Skeletal muscle tissue (tissue), 3 donors: ENCODE measurements at regions not wholly inside any gene's neighbourhood (a gene's known extent, or its start where the extent isn't known, plus 50 kb on each side); places are given as distances from the start of the nearest gene placed in this dataset.
"Not testable (repeated sequence)": the region's sequence is repeated elsewhere in the genome, so short reads cannot be mapped to it uniquely, and the experiment has no call there.

ENCODE experiments used
- H3K27ac ChIP-seq: one replicate; pipeline ENCODE4 v1.7.0; 2013; ENCODE audit warnings: mild to moderate bottlenecking, low read depth, low read length, inconsistent platforms
- H3K27me3 ChIP-seq, 3 donors: one replicate each; pipeline ENCODE4 v1.7.0; 2013; ENCODE audit warnings: low read length in 3 of 3; ENCODE audit not compliant: control insufficient read depth in 3 of 3, insufficient read depth in 3 of 3
- H3K36me3 ChIP-seq, 3 donors: one replicate each; pipeline ENCODE4 v1.7.0; 2013; ENCODE audit warnings: low read length in 3 of 3; ENCODE audit not compliant: control insufficient read depth in 3 of 3, insufficient read depth in 3 of 3
- H3K4me1 ChIP-seq, 3 donors: one replicate each; pipeline ENCODE4 v1.7.0; 2013; ENCODE audit warnings: low read length in 3 of 3, mild to moderate bottlenecking in 3 of 3; ENCODE audit not compliant: control insufficient read depth in 3 of 3, insufficient read depth in 3 of 3
- H3K4me3 ChIP-seq, 3 donors: one replicate each; pipeline ENCODE4 v1.7.0; 2013; ENCODE audit warnings: low read length in 3 of 3
- H3K9ac ChIP-seq, 3 donors: one replicate each; pipeline ENCODE4 v1.7.0; 2013; ENCODE audit warnings: low read length in 3 of 3, mild to moderate bottlenecking in 3 of 3, moderate library complexity in 2 of 3, low read depth in 1 of 3
- H3K9me3 ChIP-seq, 3 donors: one replicate each; pipeline ENCODE4 v1.7.0; 2013; ENCODE audit warnings: low read length in 3 of 3; ENCODE audit not compliant: control insufficient read depth in 3 of 3
- donor health status: Osteomylitis.

DNA sequence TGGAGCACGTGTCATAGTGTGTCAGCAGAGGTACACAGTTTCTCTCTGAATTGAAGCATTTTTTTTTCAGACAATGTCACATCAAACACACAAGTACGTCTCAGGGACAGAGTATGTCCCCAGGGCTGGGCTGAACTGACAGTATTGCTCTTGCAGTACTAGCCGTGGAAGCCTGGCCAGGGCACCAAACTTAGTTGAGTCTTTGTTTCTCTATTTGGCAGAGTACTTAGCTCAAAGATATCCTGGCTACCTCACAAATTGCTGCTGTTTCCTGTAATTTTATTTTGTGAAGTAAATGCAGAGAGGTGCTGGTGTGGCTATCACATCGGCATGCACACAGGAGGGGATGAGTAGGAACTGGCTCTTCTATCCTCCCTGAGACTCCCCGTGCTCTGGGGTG lies 691.6 kb upstream of the HS6ST1 start:
- H3K9me3 ChIP-seq: no peaks in the 10 kb centered on the region
- H3K9ac ChIP-seq: no peak overlapping the region
- H3K27me3 ChIP-seq: peaks cover 0 to 3% (median 0%) of the 10 kb centered on the region in 3 donors
- H3K4me1 ChIP-seq: no peaks in the 10 kb centered on the region
- H3K4me3 ChIP-seq: no peak overlapping the region
- no peaks in the 10 kb centered on the region for H3K36me3 ChIP-seq
- H3K27ac ChIP-seq: no peak overlapping the region

DNA sequence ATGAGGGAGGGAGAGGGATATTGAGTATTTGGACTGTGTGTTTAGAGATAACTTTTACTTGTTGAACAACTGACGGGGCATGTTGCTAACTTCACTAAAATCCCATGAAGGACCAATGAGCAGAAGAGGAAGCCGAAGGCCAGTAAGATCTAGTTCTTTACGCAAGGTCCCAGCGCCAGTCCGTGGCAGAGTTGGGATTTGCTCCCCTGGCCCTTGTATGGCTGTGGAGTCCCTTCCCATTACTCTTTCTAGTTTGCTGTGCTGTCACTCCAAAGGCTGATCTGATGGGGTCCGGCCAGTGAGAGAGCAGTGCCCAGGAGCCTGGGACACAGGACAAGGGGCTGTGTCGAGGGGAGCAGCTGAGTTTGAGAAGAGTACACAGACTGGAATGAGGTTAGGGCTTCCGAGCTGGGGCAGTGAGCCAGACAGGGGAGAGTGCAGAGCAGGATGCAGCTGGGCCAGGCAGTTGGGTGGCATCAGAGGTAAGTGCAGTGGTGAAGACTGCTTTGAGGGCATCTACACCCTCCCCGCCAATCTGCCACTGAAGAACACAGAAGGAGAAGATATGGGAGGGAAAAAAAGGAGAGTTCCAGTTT lies 692.9 kb upstream of the HS6ST1 start:
- Histone ChIP-seq H3K27ac (no peak overlapping the region), H3K9me3 (no peaks in the 10 kb centered on the region), H3K27me3 (peaks cover 0 to 3% (median 0%) of the 10 kb centered on the region in 3 donors), H3K36me3 (no peaks in the 10 kb centered on the region), H3K9ac (no peak overlapping the region), H3K4me1 (no peaks in the 10 kb centered on the region), H3K4me3 (no peak overlapping the region)

DNA sequence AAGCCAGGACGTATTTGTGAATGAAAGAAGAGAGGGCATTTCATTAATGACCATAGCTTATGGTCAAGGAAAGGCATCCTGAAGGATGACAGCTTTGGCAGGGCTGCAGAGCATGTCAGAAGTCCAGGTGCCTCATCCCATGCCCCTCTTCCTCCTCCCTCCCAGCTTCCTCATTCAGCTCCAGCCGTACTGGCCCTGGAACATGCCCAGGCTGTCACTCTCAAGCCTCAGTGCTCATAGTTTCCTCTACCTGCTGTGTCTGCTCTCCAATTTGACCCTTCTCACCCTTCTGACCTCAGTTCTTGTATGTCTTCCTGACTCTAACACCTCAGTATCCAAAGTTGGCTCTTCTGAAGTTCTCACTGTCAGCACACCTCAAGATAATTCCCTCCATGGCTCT lies 695.8 kb upstream of the HS6ST1 start:
- no peak overlapping the region for H3K27ac ChIP-seq
- H3K9ac ChIP-seq: no peak overlapping the region
- peaks cover 0 to 3% (median 0%) of the 10 kb centered on the region in 3 donors for H3K27me3 ChIP-seq
- H3K36me3 ChIP-seq: no peaks in the 10 kb centered on the region
- no peaks in the 10 kb centered on the region for H3K4me1 ChIP-seq
- H3K4me3 ChIP-seq: no peak overlapping the region
- no peaks in the 10 kb centered on the region for H3K9me3 ChIP-seq

DNA sequence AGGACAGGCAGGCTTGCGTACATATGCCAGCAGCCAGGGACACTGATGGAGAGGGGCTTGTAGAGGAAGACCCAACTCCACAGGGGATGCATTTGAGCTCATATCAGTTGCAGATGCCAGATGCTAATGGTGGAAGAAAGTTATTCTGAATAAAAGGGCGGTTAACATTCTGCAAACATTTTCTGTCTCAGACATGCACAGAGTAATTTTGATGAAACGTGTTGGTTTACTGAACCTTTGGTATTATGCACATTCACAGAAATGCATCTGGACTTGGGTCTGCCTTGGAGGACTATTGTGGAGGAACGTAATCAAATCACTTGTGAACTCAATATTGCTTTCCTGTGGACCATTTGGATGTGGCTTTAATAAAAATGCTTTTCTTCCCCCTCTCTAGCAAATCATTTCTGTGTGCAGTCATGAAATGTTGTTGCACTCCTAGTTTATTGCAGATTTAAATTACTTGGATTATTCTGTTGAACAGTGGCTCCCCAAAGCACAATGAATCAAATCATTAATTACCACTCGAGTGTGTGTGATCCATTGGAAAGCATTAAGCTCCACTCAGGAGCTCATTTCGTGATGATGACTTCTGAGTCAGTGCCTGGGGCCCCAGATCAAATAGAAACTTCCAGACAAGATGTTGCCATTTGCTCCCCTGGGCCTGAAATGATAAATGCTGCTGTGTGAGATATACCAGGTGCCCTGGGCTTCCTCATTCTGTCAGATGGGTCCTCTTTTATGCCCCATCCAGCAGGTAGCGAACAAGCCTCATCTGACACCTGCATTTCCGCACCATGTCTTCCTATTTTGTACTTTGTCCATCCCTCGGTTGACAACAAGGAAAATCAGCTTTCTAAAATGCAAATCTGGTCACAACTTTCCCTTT lies 697.0 kb upstream of the HS6ST1 start:
- H3K4me1 ChIP-seq: no peaks in the 10 kb centered on the region
- no peak overlapping the region for H3K27ac ChIP-seq
- H3K36me3 ChIP-seq: no peaks in the 10 kb centered on the region
- H3K9ac ChIP-seq: no peak overlapping the region
- H3K9me3 ChIP-seq: no peaks in the 10 kb centered on the region
- peaks cover 0 to 3% (median 0%) of the 10 kb centered on the region in 3 donors for H3K27me3 ChIP-seq
- H3K4me3 ChIP-seq: no peak overlapping the region

DNA sequence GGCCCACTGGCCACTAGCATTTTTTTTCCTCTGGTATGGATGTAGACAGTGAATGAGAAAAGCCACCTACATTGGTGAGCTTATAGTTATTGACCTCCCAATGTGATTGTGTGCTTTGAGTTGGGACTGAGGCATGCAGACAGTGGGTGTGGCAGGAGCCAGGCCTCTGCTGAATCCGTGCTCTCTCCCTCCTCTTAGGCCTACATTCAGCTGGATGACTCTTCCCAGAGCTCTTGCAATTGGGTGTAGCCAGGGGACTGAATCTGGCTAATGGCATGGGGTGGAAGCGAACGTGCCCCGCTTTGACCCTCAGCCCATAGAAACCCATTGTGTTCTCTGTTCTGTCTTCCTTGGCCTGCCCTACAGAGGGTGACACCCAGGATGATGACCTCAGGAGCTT lies 698.3 kb upstream of the HS6ST1 start:
- Histone ChIP-seq H3K9me3 (no peaks in the 10 kb centered on the region), H3K4me3 (no peak overlapping the region), H3K27me3 (peaks cover 0 to 3% (median 0%) of the 10 kb centered on the region in 3 donors), H3K27ac (no peak overlapping the region), H3K9ac (no peak overlapping the region), H3K4me1 (no peaks in the 10 kb centered on the region), H3K36me3 (no peaks in the 10 kb centered on the region)

DNA sequence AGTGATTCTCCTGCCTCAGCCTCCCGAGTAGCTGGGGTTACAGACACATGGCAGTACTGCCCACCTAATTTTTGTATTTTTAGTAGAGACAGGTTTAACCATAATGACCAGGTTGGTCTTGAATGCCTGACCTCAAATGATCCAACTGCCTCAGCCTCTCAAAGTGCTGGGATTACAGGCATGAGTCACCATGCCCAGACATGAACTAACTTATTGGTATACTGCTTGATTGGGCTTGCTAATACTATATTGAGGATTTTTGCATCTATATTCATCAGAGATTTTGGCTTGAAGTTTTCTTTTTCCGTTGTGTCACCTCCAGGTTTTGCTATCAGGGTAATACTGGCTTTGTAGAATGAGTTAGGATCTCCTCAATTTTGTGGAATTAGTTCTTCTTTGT lies 706.1 kb upstream of the HS6ST1 start:
- peaks cover 0 to 3% (median 0%) of the 10 kb centered on the region in 3 donors for H3K9me3 ChIP-seq
- H3K36me3 ChIP-seq: no peaks in the 10 kb centered on the region
- no peak overlapping the region for H3K27ac ChIP-seq
- H3K4me3 ChIP-seq: no peak overlapping the region
- no peak overlapping the region for H3K9ac ChIP-seq
- no peaks in the 10 kb centered on the region for H3K27me3 ChIP-seq
- no peaks in the 10 kb centered on the region for H3K4me1 ChIP-seq

DNA sequence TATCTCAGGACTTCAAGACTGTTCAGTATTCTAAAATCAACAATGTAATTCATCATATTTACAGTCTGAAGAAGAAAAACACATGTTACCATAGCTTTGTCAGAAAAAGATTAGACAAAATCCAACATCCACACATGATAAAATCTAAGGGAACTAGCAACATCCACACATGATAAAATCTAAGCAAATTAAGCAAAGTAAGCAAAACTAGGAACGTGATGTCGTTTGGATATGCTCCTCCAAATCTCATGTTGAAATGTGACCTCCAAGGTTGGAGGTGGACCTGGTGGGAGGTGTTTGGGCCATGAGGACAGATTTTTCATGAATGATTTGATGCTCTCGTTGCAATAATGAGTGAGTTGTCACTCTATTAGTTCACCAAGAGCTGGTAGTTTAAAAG lies 717.3 kb upstream of the HS6ST1 start:
- Histone ChIP-seq H3K27ac (no peak overlapping the region), H3K9ac (no peak overlapping the region), H3K36me3 (no peaks in the 10 kb centered on the region), H3K4me3 (no peak overlapping the region), H3K4me1 (no peaks in the 10 kb centered on the region), H3K9me3 (peaks cover 0 to 4% (median 0%) of the 10 kb centered on the region in 3 donors), H3K27me3 (no peaks in the 10 kb centered on the region)

DNA sequence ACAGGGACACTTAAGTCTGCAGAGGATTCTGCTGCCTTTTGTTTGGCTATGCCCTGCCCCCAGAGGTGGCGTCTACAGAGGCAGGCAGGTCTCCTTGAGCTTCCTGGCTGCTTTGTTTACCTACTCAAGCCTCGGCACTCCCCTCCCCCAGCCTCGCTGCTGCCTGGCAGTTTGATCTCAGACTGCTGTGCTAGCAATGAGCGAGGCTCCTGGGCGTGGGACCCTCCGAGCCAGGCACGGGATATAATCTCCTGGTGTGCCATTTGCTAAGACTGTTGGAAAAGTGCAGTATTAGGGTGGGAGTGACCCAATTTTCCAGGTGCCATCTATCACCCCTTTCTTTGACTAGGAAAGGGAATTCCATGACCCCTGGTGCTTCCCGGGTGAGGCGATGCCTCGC lies 725.0 kb upstream of the HS6ST1 start:
- H3K9ac ChIP-seq, H3K4me1 ChIP-seq: not testable (repeated sequence)

DNA sequence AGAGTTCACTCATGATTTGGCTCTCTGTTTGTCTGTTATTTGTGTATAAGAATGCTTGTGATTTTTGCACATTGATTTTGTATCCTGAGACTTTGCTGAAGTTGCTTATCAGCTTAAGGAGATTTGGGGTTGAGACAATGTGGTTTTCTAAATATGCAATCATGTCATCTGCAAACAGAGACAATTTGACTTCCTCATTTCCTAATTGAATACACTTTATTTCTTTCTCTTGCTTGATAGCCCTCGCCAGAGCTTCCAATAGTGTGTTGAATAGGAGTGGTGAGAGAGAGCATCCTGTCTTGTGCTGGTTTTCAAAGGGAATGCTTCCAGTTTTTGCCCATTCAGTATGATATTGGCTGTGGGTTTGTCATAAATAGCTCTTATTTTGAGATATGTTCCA lies 727.8 kb upstream of the HS6ST1 start:
- not testable (repeated sequence) for H3K4me1 ChIP-seq, H3K9ac ChIP-seq, H3K4me3 ChIP-seq, H3K9me3 ChIP-seq, H3K27me3 ChIP-seq, H3K36me3 ChIP-seq, H3K27ac ChIP-seq

More for the DNA sequence above, 725.0 kb upstream of the HS6ST1 start:
- H3K27me3 ChIP-seq, H3K27ac ChIP-seq, H3K4me3 ChIP-seq, H3K36me3 ChIP-seq, H3K9me3 ChIP-seq: not testable (repeated sequence)

DNA sequence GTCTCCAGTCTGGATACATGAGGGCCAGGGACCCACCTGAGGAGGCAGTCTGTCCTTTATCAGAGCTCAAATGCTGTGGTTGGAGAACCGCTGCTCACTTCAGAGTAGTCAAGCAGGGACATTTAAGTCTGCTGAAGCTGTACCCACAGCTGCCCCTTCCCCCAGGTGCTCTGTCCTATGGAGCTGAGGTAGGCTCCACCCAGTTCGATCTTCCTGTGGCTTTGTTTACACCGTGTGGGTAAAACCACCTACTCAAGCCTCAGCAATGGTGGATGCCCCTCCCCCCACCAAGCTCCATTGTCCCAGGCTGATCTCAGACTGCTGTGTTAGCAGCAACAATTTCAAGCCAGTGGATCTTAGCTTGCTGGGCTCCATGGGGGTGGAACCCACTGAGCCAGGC lies 731.4 kb upstream of the HS6ST1 start:
- H3K27ac ChIP-seq: no peak overlapping the region
- peaks cover 0 to 3% (median 0%) of the 10 kb centered on the region in 3 donors for H3K27me3 ChIP-seq
- H3K9me3 ChIP-seq: no peaks in the 10 kb centered on the region
- H3K4me3 ChIP-seq: no peak overlapping the region
- H3K9ac ChIP-seq: no peak overlapping the region
- H3K36me3 ChIP-seq: no peaks in the 10 kb centered on the region
- H3K4me1 ChIP-seq: no peaks in the 10 kb centered on the region
